ENCODE measurements at regions not wholly inside any gene's neighbourhood (a gene's known extent, or its start where the extent isn't known, plus 50 kb on each side); places are given as distances from the start of the nearest gene placed in this dataset.
A peak's percentile ranks its signal among the peaks of the same experiment; 100 is the strongest.

DNA sequence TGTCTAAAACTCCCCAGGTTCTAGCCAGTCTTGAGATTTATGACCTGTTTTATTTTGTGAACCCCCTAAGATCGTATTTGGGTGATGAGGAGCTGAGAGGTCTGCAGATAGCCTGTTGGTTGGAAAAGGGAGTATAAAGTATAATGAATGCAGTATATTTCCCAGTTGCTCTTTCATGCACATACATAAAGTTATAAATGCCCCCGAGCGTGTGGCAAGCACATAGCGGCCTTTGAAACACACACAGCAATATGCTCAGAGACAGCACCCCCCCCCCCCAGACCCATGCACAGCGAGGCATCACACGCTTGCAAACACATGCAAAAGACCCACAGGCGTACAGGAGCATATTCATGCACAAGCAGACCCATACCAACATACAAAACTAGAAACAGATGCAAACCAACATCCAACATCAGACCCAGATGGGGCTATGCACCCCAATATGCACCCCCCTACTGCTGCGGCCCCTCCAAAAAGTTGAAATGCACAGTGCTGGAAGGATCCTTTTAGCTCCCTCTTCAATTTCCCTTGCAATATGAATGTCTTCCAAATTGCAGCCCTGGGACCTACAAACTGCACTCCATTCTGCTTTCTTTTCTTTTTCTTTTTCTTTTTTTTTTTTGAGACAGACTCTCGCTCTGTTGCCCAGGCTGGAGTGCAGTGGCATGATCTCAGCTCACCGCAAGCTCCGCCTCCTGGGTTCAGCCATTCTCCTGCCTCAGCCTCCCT is 82.2 kb upstream of the TBX3 start:
- H3K27ac Mint-ChIP-seq = no peak overlapping the region
- H3K4me3 Mint-ChIP-seq = no peak overlapping the region
- H3K27me3 Mint-ChIP-seq (ENCODE audit: insufficient read depth) = peaks cover 1% of the 10 kb centered on the region; the same call in 1 of the 2 replicates
- TF ChIP-seq, protein P1, sequence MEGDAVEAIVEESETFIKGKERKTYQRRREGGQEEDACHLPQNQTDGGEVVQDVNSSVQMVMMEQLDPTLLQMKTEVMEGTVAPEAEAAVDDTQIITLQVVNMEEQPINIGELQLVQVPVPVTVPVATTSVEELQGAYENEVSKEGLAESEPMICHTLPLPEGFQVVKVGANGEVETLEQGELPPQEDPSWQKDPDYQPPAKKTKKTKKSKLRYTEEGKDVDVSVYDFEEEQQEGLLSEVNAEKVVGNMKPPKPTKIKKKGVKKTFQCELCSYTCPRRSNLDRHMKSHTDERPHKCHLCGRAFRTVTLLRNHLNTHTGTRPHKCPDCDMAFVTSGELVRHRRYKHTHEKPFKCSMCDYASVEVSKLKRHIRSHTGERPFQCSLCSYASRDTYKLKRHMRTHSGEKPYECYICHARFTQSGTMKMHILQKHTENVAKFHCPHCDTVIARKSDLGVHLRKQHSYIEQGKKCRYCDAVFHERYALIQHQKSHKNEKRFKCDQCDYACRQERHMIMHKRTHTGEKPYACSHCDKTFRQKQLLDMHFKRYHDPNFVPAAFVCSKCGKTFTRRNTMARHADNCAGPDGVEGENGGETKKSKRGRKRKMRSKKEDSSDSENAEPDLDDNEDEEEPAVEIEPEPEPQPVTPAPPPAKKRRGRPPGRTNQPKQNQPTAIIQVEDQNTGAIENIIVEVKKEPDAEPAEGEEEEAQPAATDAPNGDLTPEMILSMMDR (IDR thresholded peaks at IDR 0.05) = no peak
- no peak for DNase-seq
- H3K9me3 Mint-ChIP-seq = no peaks in the 10 kb centered on the region
- peaks cover 28% of the 10 kb centered on the region for H3K4me1 Mint-ChIP-seq (ENCODE audit: low read depth)
- no peaks in the 10 kb centered on the region for H3K36me3 Mint-ChIP-seq (ENCODE audit: low read depth)

DNA sequence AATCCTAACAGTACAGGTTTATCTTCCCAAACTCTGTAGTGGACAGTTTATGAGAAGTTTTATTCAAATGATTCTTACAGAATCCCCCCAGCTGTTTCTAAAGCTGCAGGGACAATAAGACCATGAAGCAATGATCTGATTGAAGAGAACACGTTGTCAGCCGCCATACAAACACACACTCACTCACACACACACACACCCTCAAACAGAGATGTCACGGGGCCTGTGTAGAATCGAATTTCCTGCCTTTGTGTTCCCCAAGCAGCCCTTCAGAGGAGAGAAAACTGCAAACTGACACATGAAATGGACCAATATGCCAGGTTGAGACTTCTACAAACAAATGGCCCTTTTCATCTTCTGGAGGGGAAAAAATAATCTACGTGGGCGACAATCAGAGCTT is 80.5 kb upstream of the TBX3 start:
- H3K4me3 Mint-ChIP-seq = no peak overlapping the region
- no peak for DNase-seq
- H3K9me3 Mint-ChIP-seq = no peaks in the 10 kb centered on the region
- peaks cover 1% of the 10 kb centered on the region; the same call in 1 of the 2 replicates for H3K27me3 Mint-ChIP-seq (ENCODE audit: insufficient read depth)
- TF ChIP-seq, protein P1 (IDR thresholded peaks at IDR 0.05) = no peak
- peaks cover 36% of the 10 kb centered on the region for H3K4me1 Mint-ChIP-seq (ENCODE audit: low read depth)
- H3K27ac Mint-ChIP-seq = no peak overlapping the region
- no peaks in the 10 kb centered on the region for H3K36me3 Mint-ChIP-seq (ENCODE audit: low read depth)

DNA sequence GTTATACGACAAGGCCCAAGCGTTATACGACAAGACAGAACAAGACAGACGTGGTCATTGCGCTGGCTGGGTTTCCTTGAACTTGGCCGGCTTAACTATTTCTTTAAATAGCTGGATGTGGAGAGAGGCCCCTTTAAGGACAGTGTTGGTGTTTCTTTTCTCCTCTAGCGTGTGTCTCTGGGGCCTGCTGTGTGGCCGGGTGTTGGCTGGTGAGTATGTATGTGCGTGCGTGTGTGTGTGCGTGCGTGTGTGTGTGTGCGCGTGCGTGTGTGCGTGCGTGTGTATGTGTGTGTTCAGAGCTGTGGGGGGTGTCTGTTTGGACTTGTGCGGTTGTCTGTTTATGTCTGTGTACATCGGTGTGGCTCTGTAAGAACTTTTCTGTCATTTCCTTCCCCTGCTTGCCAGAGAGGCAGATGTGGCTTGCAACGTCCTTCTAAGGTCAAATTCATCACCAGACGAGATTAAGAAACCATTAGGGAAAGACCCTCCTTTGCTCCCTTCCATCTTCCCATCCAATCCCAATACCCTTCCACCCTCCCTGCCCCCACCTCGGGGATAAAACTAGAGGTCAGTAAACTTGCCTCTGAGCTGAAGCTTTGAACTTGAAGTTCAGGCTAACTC is 78.6 kb upstream of the TBX3 start:
- Mint-ChIP-seq H3K36me3 (ENCODE audit: low read depth) (no peaks in the 10 kb centered on the region), H3K9me3 (no peaks in the 10 kb centered on the region), H3K4me3 (no peak overlapping the region), H3K27ac (peak overlapping the region; percentile 2; the same call in 1 of the 2 replicates), H3K27me3 (ENCODE audit: insufficient read depth) (peaks cover 1% of the 10 kb centered on the region), H3K4me1 (ENCODE audit: low read depth) (peaks cover 23% of the 10 kb centered on the region)
- TF ChIP-seq, protein P1 (IDR thresholded peaks at IDR 0.05) = no peak
- no peak for DNase-seq

DNA sequence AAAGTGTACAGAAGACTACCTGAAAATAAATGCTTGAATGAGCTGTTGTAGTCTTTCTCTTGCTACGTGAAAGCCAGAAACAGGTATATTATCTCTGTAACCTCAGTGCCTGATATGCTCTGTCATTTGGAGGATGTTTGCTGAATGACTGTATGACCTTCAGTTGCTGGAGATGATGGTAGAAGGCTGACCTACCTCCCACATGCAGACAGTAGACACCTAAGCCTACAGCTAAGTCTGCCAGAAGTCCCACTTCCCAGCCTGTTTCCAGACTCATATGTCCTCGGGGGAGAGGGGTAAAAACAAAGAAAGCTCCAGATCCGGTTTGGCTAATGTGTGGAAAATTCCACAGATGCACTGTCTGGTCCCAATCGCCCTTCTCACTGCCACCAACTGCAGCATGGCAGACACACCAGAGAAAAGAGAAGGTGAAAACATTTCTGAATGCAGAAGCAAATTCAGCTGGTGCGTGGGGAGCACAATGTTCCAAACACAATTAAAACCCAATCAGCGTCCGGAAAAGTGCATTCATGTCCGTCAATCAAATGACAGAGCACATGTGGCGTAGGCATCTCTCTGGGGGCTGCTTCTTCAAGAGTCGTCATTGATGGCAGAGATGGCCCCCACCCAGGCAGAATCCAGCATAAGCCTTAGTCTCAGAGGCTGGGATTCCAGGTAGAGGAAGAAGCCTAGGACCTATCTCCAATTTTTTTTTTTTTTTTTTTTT is 76.3 kb upstream of the TBX3 start:
- no peak overlapping the region for H3K4me3 Mint-ChIP-seq
- peaks cover 15% of the 10 kb centered on the region for H3K4me1 Mint-ChIP-seq (ENCODE audit: low read depth)
- no peak overlapping the region for H3K27ac Mint-ChIP-seq
- no peak for DNase-seq
- H3K9me3 Mint-ChIP-seq = no peaks in the 10 kb centered on the region
- no peaks in the 10 kb centered on the region for H3K36me3 Mint-ChIP-seq (ENCODE audit: low read depth)
- TF ChIP-seq, protein P1 (IDR thresholded peaks at IDR 0.05) = no peak
- peaks cover 2% of the 10 kb centered on the region; the same call in 1 of the 2 replicates for H3K27me3 Mint-ChIP-seq (ENCODE audit: insufficient read depth)

DNA sequence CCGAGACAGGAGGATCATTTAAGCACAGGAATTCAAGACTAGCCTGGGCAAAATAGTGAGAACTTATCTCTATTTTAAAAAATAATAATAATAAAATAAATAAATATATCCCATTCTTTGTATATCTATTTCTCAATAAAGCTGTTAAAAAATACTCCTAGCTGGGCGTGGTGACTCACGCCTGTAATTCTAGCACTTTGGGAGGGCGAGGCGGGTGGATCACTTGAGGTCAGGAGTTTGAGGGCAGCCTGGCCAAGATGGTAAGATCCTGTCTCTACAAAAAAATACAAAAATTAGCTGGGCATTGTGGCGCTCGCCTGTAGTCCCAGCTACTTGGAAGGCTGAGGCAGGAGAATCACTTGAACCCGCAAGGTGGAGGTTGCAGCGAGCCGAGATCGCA is 75.7 kb upstream of the TBX3 start:
- Mint-ChIP-seq H3K27me3 (ENCODE audit: insufficient read depth) (peaks cover 2% of the 10 kb centered on the region; the same call in 1 of the 2 replicates), H3K4me3 (no peak overlapping the region), H3K27ac (no peak overlapping the region), H3K9me3 (no peaks in the 10 kb centered on the region), H3K36me3 (ENCODE audit: low read depth) (no peaks in the 10 kb centered on the region), H3K4me1 (ENCODE audit: low read depth) (peaks cover 15% of the 10 kb centered on the region)
- TF ChIP-seq, protein P1 (IDR thresholded peaks at IDR 0.05) = no peak
- DNase-seq = no peak
